NCI-H446 (cell line): ENCODE measurements at regions not wholly inside any gene's neighbourhood (a gene's known extent, or its start where the extent isn't known, plus 50 kb on each side); places are given as distances from the start of the nearest gene placed in this dataset.
"Not testable (repeated sequence)": the region's sequence is repeated elsewhere in the genome, so short reads cannot be mapped to it uniquely, and the experiment has no call there.

Experiments used
- DNase-seq, 2 experiments: peaks; one replicate each; lab custom pipeline; 2025; lab: John Stamatoyannopoulos, UW

- no peak for DNase-seq
Measured at GRCh38 chr3:146757759-146758158, 152.6 kb upstream of the PLSCR5 start.

- DNase-seq: no peak
Measured at GRCh38 chr3:146750196-146750595, 145.1 kb upstream of the PLSCR5 start.

GRCh38 chr3:146747928-146748327 is 142.8 kb upstream of the PLSCR5 start:
- DNase-seq: peak in 1 of 2 experiments; percentile 41

GRCh38 chr3:146747051-146747450 is 141.9 kb upstream of the PLSCR5 start:
- no peak for DNase-seq

- DNase-seq: no peak
Measured at GRCh38 chr3:146746190-146746589, 141.0 kb upstream of the PLSCR5 start.

- DNase-seq: no peak
Measured at GRCh38 chr3:146739203-146739671, 134.1 kb upstream of the PLSCR5 start.

- DNase-seq: no peak
Measured at GRCh38 chr3:146732325-146732724, 127.2 kb upstream of the PLSCR5 start.

GRCh38 chr3:146715170-146715569 is 110.0 kb upstream of the PLSCR5 start:
- no peak for DNase-seq

GRCh38 chr3:146712806-146713205 is 107.7 kb upstream of the PLSCR5 start:
- no peak for DNase-seq

GRCh38 chr3:146709969-146710368 is 104.8 kb upstream of the PLSCR5 start:
- DNase-seq: no peak

- no peak for DNase-seq
Measured at GRCh38 chr3:146705225-146705624, 100.1 kb upstream of the PLSCR5 start.

- no peak for DNase-seq
Measured at GRCh38 chr3:146702237-146702636, 97.1 kb upstream of the PLSCR5 start.

- DNase-seq: no peak
Measured at GRCh38 chr3:146701246-146701645, 96.1 kb upstream of the PLSCR5 start.

GRCh38 chr3:146700025-146700424 is 94.9 kb upstream of the PLSCR5 start:
- DNase-seq: not testable (repeated sequence)

- no peak for DNase-seq
Measured at GRCh38 chr3:146692254-146692653, 87.1 kb upstream of the PLSCR5 start.

GRCh38 chr3:146685050-146685814 is 80.1 kb upstream of the PLSCR5 start:
- no peak for DNase-seq

- peak in 1 of 2 experiments; percentile 12 for DNase-seq
Measured at GRCh38 chr3:146682171-146682570, 77.0 kb upstream of the PLSCR5 start.

GRCh38 chr3:146680617-146681016 is 75.5 kb upstream of the PLSCR5 start:
- no peak for DNase-seq

GRCh38 chr3:146679995-146680394 is 74.8 kb upstream of the PLSCR5 start:
- DNase-seq: no peak

GRCh38 chr3:146679191-146679590 is 74.0 kb upstream of the PLSCR5 start:
- no peak for DNase-seq

GRCh38 chr3:146672941-146673340 is 67.8 kb upstream of the PLSCR5 start:
- DNase-seq: no peak

GRCh38 chr3:146664403-146664802 is 59.3 kb upstream of the PLSCR5 start:
- no peak for DNase-seq

GRCh38 chr3:146658841-146659240 is 53.7 kb upstream of the PLSCR5 start:
- DNase-seq: no peak
